ENCODE measurements at regions not wholly inside any gene's neighbourhood (a gene's known extent, or its start where the extent isn't known, plus 50 kb on each side); places are given as distances from the start of the nearest gene placed in this dataset.

- DNase-seq (no peak), ATAC-seq (ENCODE audit: low read depth in 2 of 2) (no peak)
- H3K4me3 ChIP-seq (ENCODE audit: low read depth, low read length) = no peak overlapping the region
- H3K27me3 ChIP-seq (ENCODE audit: control insufficient read depth, insufficient read depth, low read length) = no peaks in the 10 kb centered on the region
- Mint-ChIP-seq H3K4me3 (no peak overlapping the region), H3K27me3 (no peaks in the 10 kb centered on the region), H3K27ac (no peak overlapping the region), H3K36me3 (no peaks in the 10 kb centered on the region), H3K4me1 (no peaks in the 10 kb centered on the region), H3K9me3 (peaks cover 2 to 37% (median 10%) of the 10 kb centered on the region in 7 donors)
- no peaks in the 10 kb centered on the region for H3K36me3 ChIP-seq (ENCODE audit: control insufficient read depth, insufficient read depth, low read length)
- H3K27ac ChIP-seq (ENCODE audit: insufficient read depth, low read length, poor library complexity, severe bottlenecking) = no peak overlapping the region
- H3K4me1 ChIP-seq (ENCODE audit: control insufficient read depth, insufficient read depth, low read length, poor library complexity, severe bottlenecking) = no peaks in the 10 kb centered on the region
- no peaks in the 10 kb centered on the region for H3K9me3 ChIP-seq (ENCODE audit: control insufficient read depth in 2 of 2, low read length in 2 of 2)
These were observed 1383.1 kb downstream of the C4orf33 start for GRCh38 chr4:130479020-130479419.

DNA sequence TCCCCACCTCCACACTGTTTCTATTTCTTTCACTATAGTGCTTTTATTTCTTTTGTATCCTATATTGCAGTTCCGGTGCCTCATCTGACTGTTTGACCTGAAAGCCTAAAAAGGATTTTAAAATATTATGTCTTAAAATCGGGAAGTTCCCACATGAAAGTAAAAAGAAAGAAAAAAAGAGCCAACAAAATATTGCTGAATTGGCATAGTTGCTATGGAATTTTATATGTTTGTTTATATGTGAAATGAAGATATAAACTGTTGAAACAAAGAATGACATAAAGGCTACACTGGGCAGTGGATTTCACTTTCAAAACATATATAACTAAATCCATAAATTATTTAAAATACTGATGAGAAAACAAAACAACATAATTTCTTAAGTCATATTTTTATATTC lies 1383.7 kb downstream of the C4orf33 start:
- Mint-ChIP-seq H3K4me1 (no peaks in the 10 kb centered on the region), H3K36me3 (no peaks in the 10 kb centered on the region), H3K9me3 (peaks cover 2 to 38% (median 10%) of the 10 kb centered on the region in 7 donors), H3K27ac (no peak overlapping the region), H3K4me3 (no peak overlapping the region), H3K27me3 (no peaks in the 10 kb centered on the region)
- Histone ChIP-seq H3K27me3 (ENCODE audit: control insufficient read depth, insufficient read depth, low read length) (no peaks in the 10 kb centered on the region), H3K36me3 (ENCODE audit: control insufficient read depth, insufficient read depth, low read length) (no peaks in the 10 kb centered on the region), H3K9me3 (ENCODE audit: control insufficient read depth in 2 of 2, low read length in 2 of 2) (no peaks in the 10 kb centered on the region), H3K4me1 (ENCODE audit: control insufficient read depth, insufficient read depth, low read length, poor library complexity, severe bottlenecking) (no peaks in the 10 kb centered on the region), H3K27ac (ENCODE audit: insufficient read depth, low read length, poor library complexity, severe bottlenecking) (no peak overlapping the region), H3K4me3 (ENCODE audit: low read depth, low read length) (no peak overlapping the region)
- no peak for DNase-seq
- ATAC-seq (ENCODE audit: low read depth in 2 of 2) = no peak

DNA sequence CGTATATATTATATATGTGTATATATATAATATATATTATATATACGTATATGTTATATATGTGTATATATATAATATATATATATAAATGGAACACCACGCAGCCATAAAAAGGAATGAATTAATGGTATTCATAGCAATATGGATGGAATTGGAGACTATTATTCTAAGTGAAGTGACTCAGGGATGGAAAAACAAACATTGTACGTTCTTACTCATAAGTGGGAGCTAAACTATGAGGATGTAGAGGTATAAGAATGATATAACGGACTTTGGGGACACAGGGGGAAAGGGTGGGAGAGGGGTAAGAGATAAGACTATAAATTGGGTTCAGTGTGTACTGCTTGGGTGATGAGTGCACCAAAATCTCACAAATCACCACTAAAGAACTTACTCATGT lies 1388.9 kb downstream of the C4orf33 start:
- Histone ChIP-seq H3K27me3 (ENCODE audit: control insufficient read depth, insufficient read depth, low read length) (no peaks in the 10 kb centered on the region), H3K36me3 (ENCODE audit: control insufficient read depth, insufficient read depth, low read length) (no peaks in the 10 kb centered on the region), H3K4me1 (ENCODE audit: control insufficient read depth, insufficient read depth, low read length, poor library complexity, severe bottlenecking) (no peaks in the 10 kb centered on the region), H3K4me3 (ENCODE audit: low read depth, low read length) (no peak overlapping the region), H3K9me3 (ENCODE audit: control insufficient read depth in 2 of 2, low read length in 2 of 2) (no peaks in the 10 kb centered on the region), H3K27ac (ENCODE audit: insufficient read depth, low read length, poor library complexity, severe bottlenecking) (no peak overlapping the region)
- no peak for ATAC-seq (ENCODE audit: low read depth in 2 of 2)
- no peaks in the 10 kb centered on the region for H3K27me3 Mint-ChIP-seq
- no peak overlapping the region for H3K27ac Mint-ChIP-seq
- no peak overlapping the region for H3K4me3 Mint-ChIP-seq
- no peaks in the 10 kb centered on the region for H3K4me1 Mint-ChIP-seq
- no peak for DNase-seq
- H3K36me3 Mint-ChIP-seq = no peaks in the 10 kb centered on the region
- peaks cover 3 to 22% (median 6%) of the 10 kb centered on the region in 7 donors for H3K9me3 Mint-ChIP-seq

DNA sequence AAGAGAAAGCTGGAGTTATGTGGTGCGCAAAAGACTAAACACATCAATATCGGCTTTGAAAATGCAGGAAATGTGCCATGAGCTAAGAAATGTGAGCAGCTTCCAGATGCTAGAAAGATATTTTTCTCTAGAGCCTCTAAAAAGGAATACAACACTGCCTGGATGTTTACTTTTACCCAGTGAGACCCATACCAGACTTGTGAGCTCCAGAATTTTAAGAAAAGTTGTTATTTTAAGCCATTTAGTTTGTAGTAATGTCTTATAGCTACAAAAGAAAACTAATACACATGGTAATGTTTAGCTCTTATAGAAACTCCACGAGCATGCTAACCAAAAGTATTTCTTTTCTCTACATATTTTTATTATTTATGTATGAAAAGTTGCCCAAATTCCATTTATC lies 1389.4 kb downstream of the C4orf33 start:
- DNase-seq (no peak), ATAC-seq (ENCODE audit: low read depth in 2 of 2) (no peak)
- no peaks in the 10 kb centered on the region for H3K27me3 ChIP-seq (ENCODE audit: control insufficient read depth, insufficient read depth, low read length)
- Mint-ChIP-seq H3K27me3 (no peaks in the 10 kb centered on the region), H3K9me3 (peaks cover 3 to 22% (median 6%) of the 10 kb centered on the region in 7 donors), H3K36me3 (no peaks in the 10 kb centered on the region), H3K27ac (no peak overlapping the region), H3K4me1 (no peaks in the 10 kb centered on the region), H3K4me3 (no peak overlapping the region)
- H3K4me1 ChIP-seq (ENCODE audit: control insufficient read depth, insufficient read depth, low read length, poor library complexity, severe bottlenecking) = no peaks in the 10 kb centered on the region
- no peaks in the 10 kb centered on the region for H3K9me3 ChIP-seq (ENCODE audit: control insufficient read depth in 2 of 2, low read length in 2 of 2)
- no peak overlapping the region for H3K4me3 ChIP-seq (ENCODE audit: low read depth, low read length)
- H3K36me3 ChIP-seq (ENCODE audit: control insufficient read depth, insufficient read depth, low read length) = no peaks in the 10 kb centered on the region
- H3K27ac ChIP-seq (ENCODE audit: insufficient read depth, low read length, poor library complexity, severe bottlenecking) = no peak overlapping the region

- no peaks in the 10 kb centered on the region for H3K36me3 Mint-ChIP-seq
- H3K4me3 ChIP-seq (ENCODE audit: low read depth, low read length) = no peak overlapping the region
- H3K9me3 ChIP-seq (ENCODE audit: control insufficient read depth in 2 of 2, low read length in 2 of 2) = no peaks in the 10 kb centered on the region
- H3K9me3 Mint-ChIP-seq = peaks cover 2 to 22% (median 6%) of the 10 kb centered on the region in 7 donors
- no peaks in the 10 kb centered on the region for H3K27me3 ChIP-seq (ENCODE audit: control insufficient read depth, insufficient read depth, low read length)
- H3K4me1 ChIP-seq (ENCODE audit: control insufficient read depth, insufficient read depth, low read length, poor library complexity, severe bottlenecking) = no peaks in the 10 kb centered on the region
- ATAC-seq (ENCODE audit: low read depth in 2 of 2) = no peak
- H3K36me3 ChIP-seq (ENCODE audit: control insufficient read depth, insufficient read depth, low read length) = no peaks in the 10 kb centered on the region
- no peaks in the 10 kb centered on the region for H3K27me3 Mint-ChIP-seq
- no peak overlapping the region for H3K27ac Mint-ChIP-seq
- H3K4me3 Mint-ChIP-seq = no peak overlapping the region
- DNase-seq = no peak
- no peaks in the 10 kb centered on the region for H3K4me1 Mint-ChIP-seq
- H3K27ac ChIP-seq (ENCODE audit: insufficient read depth, low read length, poor library complexity, severe bottlenecking) = no peak overlapping the region
These were observed 1390.2 kb downstream of the C4orf33 start for GRCh38 chr4:130486186-130486585.

- H3K4me1 Mint-ChIP-seq = no peaks in the 10 kb centered on the region
- peaks cover 3 to 27% (median 6%) of the 10 kb centered on the region in 7 donors for H3K9me3 Mint-ChIP-seq
- H3K27me3 Mint-ChIP-seq = no peaks in the 10 kb centered on the region
- H3K36me3 ChIP-seq (ENCODE audit: control insufficient read depth, insufficient read depth, low read length) = no peaks in the 10 kb centered on the region
- H3K4me3 ChIP-seq (ENCODE audit: low read depth, low read length) = no peak overlapping the region
- no peaks in the 10 kb centered on the region for H3K36me3 Mint-ChIP-seq
- H3K9me3 ChIP-seq (ENCODE audit: control insufficient read depth in 2 of 2, low read length in 2 of 2) = no peaks in the 10 kb centered on the region
- no peaks in the 10 kb centered on the region for H3K4me1 ChIP-seq (ENCODE audit: control insufficient read depth, insufficient read depth, low read length, poor library complexity, severe bottlenecking)
- no peak for ATAC-seq (ENCODE audit: low read depth in 2 of 2)
- H3K4me3 Mint-ChIP-seq = no peak overlapping the region
- no peak overlapping the region for H3K27ac ChIP-seq (ENCODE audit: insufficient read depth, low read length, poor library complexity, severe bottlenecking)
- no peaks in the 10 kb centered on the region for H3K27me3 ChIP-seq (ENCODE audit: control insufficient read depth, insufficient read depth, low read length)
- DNase-seq = no peak
- no peak overlapping the region for H3K27ac Mint-ChIP-seq
These were observed 1390.9 kb downstream of the C4orf33 start for GRCh38 chr4:130486841-130487240.

GRCh38 chr4:130510661-130511060 lies 1414.7 kb downstream of the C4orf33 start:
- ATAC-seq (ENCODE audit: low read depth in 2 of 2) = no peak
- Histone ChIP-seq H3K27me3 (ENCODE audit: control insufficient read depth, insufficient read depth, low read length) (no peaks in the 10 kb centered on the region), H3K4me1 (ENCODE audit: control insufficient read depth, insufficient read depth, low read length, poor library complexity, severe bottlenecking) (no peaks in the 10 kb centered on the region), H3K4me3 (ENCODE audit: low read depth, low read length) (no peak overlapping the region), H3K36me3 (ENCODE audit: control insufficient read depth, insufficient read depth, low read length) (no peaks in the 10 kb centered on the region), H3K9me3 (ENCODE audit: control insufficient read depth in 2 of 2, low read length in 2 of 2) (peaks cover 0 to 3% of the 10 kb centered on the region in 2 experiments), H3K27ac (ENCODE audit: insufficient read depth, low read length, poor library complexity, severe bottlenecking) (no peak overlapping the region)
- H3K4me1 Mint-ChIP-seq = no peaks in the 10 kb centered on the region
- no peak overlapping the region for H3K4me3 Mint-ChIP-seq
- no peaks in the 10 kb centered on the region for H3K27me3 Mint-ChIP-seq
- peaks cover 0 to 26% (median 9%) of the 10 kb centered on the region in 7 donors for H3K9me3 Mint-ChIP-seq
- no peak overlapping the region for H3K27ac Mint-ChIP-seq
- no peaks in the 10 kb centered on the region for H3K36me3 Mint-ChIP-seq
- DNase-seq = no peak

GRCh38 chr4:130511776-130512175 lies 1415.8 kb downstream of the C4orf33 start:
- no peaks in the 10 kb centered on the region for H3K27me3 Mint-ChIP-seq
- H3K36me3 Mint-ChIP-seq = no peaks in the 10 kb centered on the region
- no peaks in the 10 kb centered on the region for H3K27me3 ChIP-seq (ENCODE audit: control insufficient read depth, insufficient read depth, low read length)
- H3K4me1 Mint-ChIP-seq = no peaks in the 10 kb centered on the region
- H3K36me3 ChIP-seq (ENCODE audit: control insufficient read depth, insufficient read depth, low read length) = no peaks in the 10 kb centered on the region
- DNase-seq = no peak
- H3K4me3 ChIP-seq (ENCODE audit: low read depth, low read length) = no peak overlapping the region
- H3K9me3 ChIP-seq (ENCODE audit: control insufficient read depth in 2 of 2, low read length in 2 of 2) = peaks cover 0 to 5% of the 10 kb centered on the region in 2 experiments
- no peak for ATAC-seq (ENCODE audit: low read depth in 2 of 2)
- H3K27ac ChIP-seq (ENCODE audit: insufficient read depth, low read length, poor library complexity, severe bottlenecking) = no peak overlapping the region
- no peak overlapping the region for H3K4me3 Mint-ChIP-seq
- no peaks in the 10 kb centered on the region for H3K4me1 ChIP-seq (ENCODE audit: control insufficient read depth, insufficient read depth, low read length, poor library complexity, severe bottlenecking)
- H3K27ac Mint-ChIP-seq = no peak overlapping the region
- H3K9me3 Mint-ChIP-seq = peaks cover 0 to 25% (median 9%) of the 10 kb centered on the region in 7 donors

Measured in CD4-positive, CD25-positive, alpha-beta regulatory T cell (primary cell).